Skeletal muscle satellite cell (primary cell): ENCODE measurements at regions not wholly inside any gene's neighbourhood (a gene's known extent, or its start where the extent isn't known, plus 50 kb on each side); places are given as distances from the start of the nearest gene placed in this dataset.
"Not testable (repeated sequence)": the region's sequence is repeated elsewhere in the genome, so short reads cannot be mapped to it uniquely, and the experiment has no call there.

Experiments
- H3K27me3 ChIP-seq: 2 replicates; pipeline ENCODE4 v1.7.0; 2013; ENCODE audit warnings: low read length; ENCODE audit not compliant: control insufficient read depth, insufficient read depth
- H3K36me3 ChIP-seq: 2 replicates; pipeline ENCODE4 v1.7.0; 2013; ENCODE audit warnings: mild to moderate bottlenecking, control low read depth, low read length; ENCODE audit not compliant: insufficient read depth
- H3K4me1 ChIP-seq: 2 replicates; pipeline ENCODE4 v1.7.0; 2013; ENCODE audit warnings: low read length; ENCODE audit not compliant: control insufficient read depth, insufficient read depth
- H3K4me2 ChIP-seq: 2 replicates; pipeline ENCODE4 v1.7.0; 2013; ENCODE audit warnings: mild to moderate bottlenecking, low read length
- H3K4me3 ChIP-seq: 2 replicates; pipeline ENCODE4 v1.7.0; 2013; ENCODE audit warnings: low read length
- H3K9ac ChIP-seq: 2 replicates; pipeline ENCODE4 v1.7.0; 2013; ENCODE audit warnings: mild to moderate bottlenecking, low read depth, low read length, moderate library complexity
- H3K9me3 ChIP-seq: replicated peaks from 2 replicates; pipeline ENCODE4 v1.7.0; 2013; ENCODE audit warnings: mild to moderate bottlenecking, control low read depth, low read length

GRCh38 chr6:168841609-168842278 lies 400.8 kb downstream of the SMOC2 start:
- no peaks in the 10 kb centered on the region for H3K36me3 ChIP-seq
- H3K4me1 ChIP-seq, result no peaks in the 10 kb centered on the region
- H3K9me3 ChIP-seq, result peaks cover 12% of the 10 kb centered on the region
- H3K4me2 ChIP-seq, result no peak overlapping the region
- no peak overlapping the region for H3K9ac ChIP-seq
- H3K4me3 ChIP-seq, result no peak overlapping the region
- H3K27me3 ChIP-seq, result no peaks in the 10 kb centered on the region

DNA sequence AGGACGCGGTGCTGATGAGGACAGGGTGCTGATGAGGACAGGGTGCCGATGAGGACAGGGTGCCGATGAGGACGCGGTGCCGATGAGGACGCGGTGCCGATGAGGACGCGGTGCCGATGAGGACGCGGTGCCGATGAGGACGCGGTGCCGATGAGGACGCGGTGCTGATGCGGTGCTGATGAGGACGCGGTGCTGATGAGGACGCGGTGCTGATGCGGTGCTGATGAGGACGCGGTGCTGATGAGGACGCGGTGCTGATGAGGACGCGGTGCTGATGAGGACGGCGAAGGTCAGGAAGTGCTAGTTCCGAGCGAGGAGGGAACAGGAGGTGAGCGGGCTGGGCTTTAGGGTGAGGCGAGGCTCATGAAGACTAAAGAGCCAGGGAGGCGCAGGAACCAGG lies 399.9 kb downstream of the SMOC2 start:
- H3K9me3 ChIP-seq, result peaks cover 20% of the 10 kb centered on the region
- not testable (repeated sequence) for H3K36me3 ChIP-seq

DNA sequence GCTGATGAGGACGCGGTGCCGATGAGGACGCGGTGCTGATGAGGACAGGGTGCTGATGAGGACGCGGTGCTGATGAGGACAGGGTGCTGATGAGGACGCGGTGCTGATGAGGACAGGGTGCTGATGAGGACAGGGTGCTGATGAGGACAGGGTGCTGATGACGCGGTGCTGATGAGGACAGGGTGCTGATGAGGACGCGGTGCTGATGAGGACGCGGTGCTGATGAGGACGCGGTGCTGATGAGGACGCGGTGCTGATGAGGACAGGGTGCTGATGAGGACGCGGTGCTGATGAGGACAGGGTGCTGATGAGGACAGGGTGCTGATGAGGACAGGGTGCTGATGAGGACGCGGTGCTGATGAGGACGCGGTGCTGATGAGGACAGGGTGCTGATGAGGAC lies 399.3 kb downstream of the SMOC2 start:
- H3K9ac ChIP-seq, H3K4me2 ChIP-seq: not testable (repeated sequence)
- H3K9me3 ChIP-seq, result peaks cover 24% of the 10 kb centered on the region

More for the DNA sequence above, 399.9 kb downstream of the SMOC2 start:
- not testable (repeated sequence) for H3K9ac ChIP-seq, H3K4me1 ChIP-seq, H3K4me2 ChIP-seq, H3K27me3 ChIP-seq, H3K4me3 ChIP-seq

DNA sequence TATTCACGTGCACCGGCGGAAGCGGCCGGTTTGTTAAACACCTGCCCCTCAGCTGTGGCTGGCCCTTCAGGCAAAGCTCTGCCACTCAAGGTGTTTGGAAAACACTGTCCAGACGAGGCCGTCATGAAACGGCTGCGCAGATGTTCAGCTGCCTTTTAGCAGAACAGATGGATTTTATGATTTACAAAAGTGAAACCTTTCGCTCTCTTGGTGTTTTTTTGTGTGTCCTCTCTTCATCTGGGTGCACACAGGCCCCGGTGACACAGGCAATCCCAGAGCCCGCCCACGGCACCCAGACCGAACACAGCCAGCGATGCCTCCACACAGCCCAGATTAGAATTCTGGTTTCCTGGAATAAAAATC lies 397.0 kb downstream of the SMOC2 start:
- Histone ChIP-seq H3K4me3 (no peak overlapping the region), H3K9me3 (peaks cover 23% of the 10 kb centered on the region), H3K27me3 (no peaks in the 10 kb centered on the region), H3K4me2 (no peak overlapping the region), H3K9ac (no peak overlapping the region), H3K4me1 (no peaks in the 10 kb centered on the region), H3K36me3 (no peaks in the 10 kb centered on the region)

More for the DNA sequence above, 399.3 kb downstream of the SMOC2 start:
- not testable (repeated sequence) for H3K4me1 ChIP-seq, H3K4me3 ChIP-seq, H3K36me3 ChIP-seq, H3K27me3 ChIP-seq

DNA sequence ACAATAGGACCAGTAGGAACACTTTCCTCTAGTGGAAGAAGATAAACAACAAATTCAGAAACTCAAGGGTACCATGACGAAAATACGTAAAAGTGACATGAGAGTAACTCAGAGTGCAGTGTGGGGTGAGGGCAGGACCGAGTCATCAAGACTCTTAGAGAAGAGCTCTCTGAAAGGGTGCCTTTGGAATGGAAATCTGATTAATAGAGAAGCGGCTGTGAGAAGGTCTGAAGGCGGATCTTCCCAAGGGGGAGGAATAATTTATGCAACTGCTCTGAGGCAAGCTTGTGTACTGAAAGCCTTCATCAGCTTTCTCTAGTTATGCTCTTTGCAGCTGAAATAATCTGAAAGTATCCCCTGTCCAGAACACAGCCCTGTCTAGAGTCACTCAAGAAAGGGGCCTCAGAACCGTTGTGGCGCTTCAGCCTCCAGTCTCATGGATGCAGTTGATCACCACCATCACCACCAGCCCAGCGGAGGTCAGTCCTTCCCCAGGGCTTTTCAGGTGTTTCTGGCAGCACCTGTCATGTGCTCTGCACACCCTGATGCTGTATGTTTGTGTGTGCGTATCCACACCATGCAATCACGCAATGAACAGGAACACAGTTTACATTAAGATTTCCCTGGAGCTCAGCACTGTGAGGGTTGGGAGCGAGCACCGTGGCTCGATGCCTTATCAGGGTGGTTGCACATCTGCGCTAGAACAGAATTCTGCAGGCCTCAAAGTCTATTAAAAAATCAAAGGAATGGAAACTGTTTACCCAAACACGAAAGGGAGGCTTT lies 396.5 kb downstream of the SMOC2 start:
- H3K4me1 ChIP-seq, result no peaks in the 10 kb centered on the region
- H3K36me3 ChIP-seq, result no peaks in the 10 kb centered on the region
- H3K27me3 ChIP-seq, result no peaks in the 10 kb centered on the region
- H3K4me3 ChIP-seq, result no peak overlapping the region
- H3K9me3 ChIP-seq, result peaks cover 23% of the 10 kb centered on the region
- H3K9ac ChIP-seq, result no peak overlapping the region
- no peak overlapping the region for H3K4me2 ChIP-seq

GRCh38 chr6:168835991-168836390 lies 395.0 kb downstream of the SMOC2 start:
- no peak overlapping the region for H3K9ac ChIP-seq
- no peaks in the 10 kb centered on the region for H3K36me3 ChIP-seq
- H3K4me2 ChIP-seq, result no peak overlapping the region
- H3K9me3 ChIP-seq, result peaks cover 19% of the 10 kb centered on the region
- H3K4me3 ChIP-seq, result no peak overlapping the region
- H3K4me1 ChIP-seq, result no peaks in the 10 kb centered on the region
- H3K27me3 ChIP-seq, result no peaks in the 10 kb centered on the region

- Histone ChIP-seq H3K4me2 (no peak overlapping the region), H3K27me3 (no peaks in the 10 kb centered on the region), H3K36me3 (no peaks in the 10 kb centered on the region), H3K9ac (no peak overlapping the region), H3K9me3 (peaks cover 19% of the 10 kb centered on the region), H3K4me3 (no peak overlapping the region), H3K4me1 (no peaks in the 10 kb centered on the region)
These were observed 393.8 kb downstream of the SMOC2 start for GRCh38 chr6:168834801-168835200.

GRCh38 chr6:168834042-168834587 lies 393.1 kb downstream of the SMOC2 start:
- H3K27me3 ChIP-seq, result no peaks in the 10 kb centered on the region
- no peak overlapping the region for H3K9ac ChIP-seq
- peaks cover 15% of the 10 kb centered on the region for H3K9me3 ChIP-seq
- no peak overlapping the region for H3K4me3 ChIP-seq
- H3K4me1 ChIP-seq, result no peaks in the 10 kb centered on the region
- H3K4me2 ChIP-seq, result no peak overlapping the region
- no peaks in the 10 kb centered on the region for H3K36me3 ChIP-seq

DNA sequence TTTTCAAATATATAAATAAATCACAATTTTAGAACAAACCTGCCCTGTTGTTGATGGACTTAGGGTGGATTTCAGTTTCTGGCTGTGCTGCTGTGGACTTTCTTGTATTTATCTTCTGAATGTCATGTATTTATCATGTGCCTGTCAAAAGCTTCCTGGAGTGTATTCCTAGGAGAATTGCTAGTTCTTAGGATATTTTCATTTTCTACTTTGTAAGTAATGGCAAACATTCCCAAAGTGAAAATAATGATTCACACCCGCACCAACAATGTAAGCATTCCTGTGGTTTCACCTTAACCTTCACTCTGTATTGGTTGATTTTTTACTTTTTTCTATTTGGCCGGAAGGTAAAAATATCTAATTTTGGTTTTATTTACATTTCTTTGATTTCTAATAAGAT lies 387.8 kb downstream of the SMOC2 start:
- Histone ChIP-seq H3K9me3 (peaks cover 10% of the 10 kb centered on the region), H3K4me1 (no peaks in the 10 kb centered on the region), H3K4me2 (no peak overlapping the region), H3K9ac (no peak overlapping the region), H3K4me3 (no peak overlapping the region), H3K36me3 (no peaks in the 10 kb centered on the region), H3K27me3 (no peaks in the 10 kb centered on the region)

- Histone ChIP-seq H3K9me3 (peaks cover 10% of the 10 kb centered on the region), H3K4me3 (no peak overlapping the region), H3K4me2 (no peak overlapping the region), H3K36me3 (no peaks in the 10 kb centered on the region), H3K27me3 (no peaks in the 10 kb centered on the region), H3K4me1 (no peaks in the 10 kb centered on the region), H3K9ac (no peak overlapping the region)
These were observed 387.1 kb downstream of the SMOC2 start for GRCh38 chr6:168828035-168828434.

GRCh38 chr6:168827586-168827871 lies 386.5 kb downstream of the SMOC2 start:
- Histone ChIP-seq H3K36me3 (no peaks in the 10 kb centered on the region), H3K4me1 (no peaks in the 10 kb centered on the region), H3K4me2 (no peak overlapping the region), H3K4me3 (no peak overlapping the region), H3K9me3 (peaks cover 10% of the 10 kb centered on the region), H3K27me3 (no peaks in the 10 kb centered on the region), H3K9ac (no peak overlapping the region)
